ENCODE measurements at regions not wholly inside any gene's neighbourhood (a gene's known extent, or its start where the extent isn't known, plus 50 kb on each side); places are given as distances from the start of the nearest gene placed in this dataset.

GRCh38 chr12:90061809-90062208 is 353.2 kb upstream of the ATP2B1 start:
- no peak for DNase-seq (ENCODE audit: low spot score)
- no peak for TF ChIP-seq CTCF (IDR thresholded peaks at IDR 0.05)
- H3K27ac ChIP-seq: no peak overlapping the region
- no peaks in the 10 kb centered on the region for H3K27me3 ChIP-seq
- H3K4me1 ChIP-seq: peaks cover 0 to 7% of the 10 kb centered on the region in 2 donors
- no peaks in the 10 kb centered on the region for H3K36me3 ChIP-seq
- H3K4me3 ChIP-seq: no peak overlapping the region
- no peaks in the 10 kb centered on the region for H3K9me3 ChIP-seq

GRCh38 chr12:90060031-90060430 is 351.4 kb upstream of the ATP2B1 start:
- H3K27me3 ChIP-seq: no peaks in the 10 kb centered on the region
- H3K27ac ChIP-seq: no peak overlapping the region
- H3K9me3 ChIP-seq: no peaks in the 10 kb centered on the region
- peaks cover 0 to 5% of the 10 kb centered on the region in 2 donors for H3K4me1 ChIP-seq
- no peak overlapping the region for H3K4me3 ChIP-seq
- no peak for TF ChIP-seq CTCF (IDR thresholded peaks at IDR 0.05)
- H3K36me3 ChIP-seq: no peaks in the 10 kb centered on the region
- DNase-seq (ENCODE audit: low spot score): no peak

DNA sequence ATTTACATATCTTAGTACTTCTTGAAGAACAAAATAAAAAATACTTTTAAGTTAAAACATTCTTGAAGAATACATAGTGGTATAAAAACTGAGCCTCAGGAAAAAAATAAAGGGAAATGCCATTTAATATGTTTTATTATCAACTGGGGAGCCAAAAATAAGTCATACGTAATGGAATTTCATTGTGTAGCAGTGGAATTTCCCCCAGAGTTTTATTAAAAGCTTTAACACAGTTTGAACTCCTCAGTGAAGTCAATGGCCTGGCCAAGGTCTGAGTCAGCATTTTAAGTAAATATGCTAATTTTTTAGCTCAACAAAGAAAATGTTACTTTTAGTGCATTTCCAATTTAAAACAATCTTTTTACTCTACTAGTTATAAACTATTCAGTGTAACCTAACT is 350.1 kb upstream of the ATP2B1 start:
- Histone ChIP-seq H3K27ac (no peak overlapping the region), H3K9me3 (no peaks in the 10 kb centered on the region), H3K4me3 (no peak overlapping the region), H3K36me3 (no peaks in the 10 kb centered on the region), H3K4me1 (no peaks in the 10 kb centered on the region), H3K27me3 (no peaks in the 10 kb centered on the region)
- no peak for TF ChIP-seq CTCF (IDR thresholded peaks at IDR 0.05)
- DNase-seq (ENCODE audit: low spot score): no peak

GRCh38 chr12:90055071-90055470 is 346.4 kb upstream of the ATP2B1 start:
- no peaks in the 10 kb centered on the region for H3K27me3 ChIP-seq
- no peaks in the 10 kb centered on the region for H3K4me1 ChIP-seq
- H3K27ac ChIP-seq: no peak overlapping the region
- H3K4me3 ChIP-seq: no peak overlapping the region
- no peaks in the 10 kb centered on the region for H3K36me3 ChIP-seq
- TF ChIP-seq CTCF (IDR thresholded peaks at IDR 0.05): no peak
- no peaks in the 10 kb centered on the region for H3K9me3 ChIP-seq
- no peak for DNase-seq (ENCODE audit: low spot score)

GRCh38 chr12:90048918-90049317 is 340.3 kb upstream of the ATP2B1 start:
- H3K4me3 ChIP-seq: no peak overlapping the region
- no peak overlapping the region for H3K27ac ChIP-seq
- no peaks in the 10 kb centered on the region for H3K36me3 ChIP-seq
- DNase-seq (ENCODE audit: low spot score): no peak
- H3K9me3 ChIP-seq: no peaks in the 10 kb centered on the region
- TF ChIP-seq CTCF (IDR thresholded peaks at IDR 0.05): no peak
- H3K4me1 ChIP-seq: no peaks in the 10 kb centered on the region
- no peaks in the 10 kb centered on the region for H3K27me3 ChIP-seq

GRCh38 chr12:90045559-90045958 is 336.9 kb upstream of the ATP2B1 start:
- Histone ChIP-seq H3K36me3 (no peaks in the 10 kb centered on the region), H3K27ac (no peak overlapping the region), H3K27me3 (no peaks in the 10 kb centered on the region), H3K4me3 (no peak overlapping the region), H3K4me1 (no peaks in the 10 kb centered on the region), H3K9me3 (no peaks in the 10 kb centered on the region)
- no peak for TF ChIP-seq CTCF (IDR thresholded peaks at IDR 0.05)
- no peak for DNase-seq (ENCODE audit: low spot score)

Data from right atrium auricular region (tissue), 2 donors.